IgD-negative memory B cell (primary cell): ENCODE measurements at regions not wholly inside any gene's neighbourhood (a gene's known extent, or its start where the extent isn't known, plus 50 kb on each side); places are given as distances from the start of the nearest gene placed in this dataset.

Experiments
- H3K27ac Mint-ChIP-seq, 3 donors: one replicate each; pipeline ENCODE4 v1.8.0; 2020 to 2022; ENCODE audit warnings: mild to moderate bottlenecking in 3 of 3, mixed read lengths in 3 of 3, moderate library complexity in 1 of 3
- H3K27me3 Mint-ChIP-seq: one replicate; pipeline ENCODE4 v1.8.0; 2021; ENCODE audit warnings: mixed read lengths
- H3K36me3 Mint-ChIP-seq: one replicate; pipeline ENCODE4 v1.8.0; 2020; ENCODE audit warnings: mild to moderate bottlenecking, mixed read lengths
- H3K4me1 Mint-ChIP-seq, 3 donors: one replicate each; pipeline ENCODE4 v1.8.0; 2020 to 2022; ENCODE audit warnings: mixed read lengths in 3 of 3, mild to moderate bottlenecking in 1 of 3
- H3K4me3 Mint-ChIP-seq, 4 donors: one replicate each; pipeline ENCODE4 v1.8.0; 2020 to 2022; ENCODE audit warnings: mild to moderate bottlenecking in 4 of 4, mixed read lengths in 4 of 4, moderate library complexity in 3 of 4
- H3K9me3 Mint-ChIP-seq, 3 donors: one replicate each; pipeline ENCODE4 v1.8.0; 2020 to 2021; ENCODE audit warnings: mixed read lengths in 3 of 3, mild to moderate bottlenecking in 1 of 3

GRCh38 chr14:89017417-89017816 is 193.0 kb downstream of the TTC8 start:
- Mint-ChIP-seq H3K36me3 (peaks cover 2% of the 10 kb centered on the region), H3K4me3 (no peak overlapping the region), H3K27me3 (peaks cover 8% of the 10 kb centered on the region), H3K4me1 (peaks cover 0 to 2% (median 0%) of the 10 kb centered on the region in 3 donors), H3K9me3 (no peaks in the 10 kb centered on the region), H3K27ac (no peak overlapping the region)

- Mint-ChIP-seq H3K9me3 (no peaks in the 10 kb centered on the region), H3K4me1 (no peaks in the 10 kb centered on the region), H3K36me3 (no peaks in the 10 kb centered on the region), H3K4me3 (no peak overlapping the region), H3K27me3 (peaks cover 18% of the 10 kb centered on the region), H3K27ac (no peak overlapping the region)
Observed at GRCh38 chr14:89022274-89022673, 197.8 kb downstream of the TTC8 start.

GRCh38 chr14:89024691-89025090 is 200.2 kb downstream of the TTC8 start:
- H3K27ac Mint-ChIP-seq = no peak overlapping the region
- no peak overlapping the region for H3K4me3 Mint-ChIP-seq
- H3K4me1 Mint-ChIP-seq = no peaks in the 10 kb centered on the region
- H3K36me3 Mint-ChIP-seq = no peaks in the 10 kb centered on the region
- peaks cover 30% of the 10 kb centered on the region for H3K27me3 Mint-ChIP-seq
- peaks cover 0 to 3% (median 0%) of the 10 kb centered on the region in 3 donors for H3K9me3 Mint-ChIP-seq

GRCh38 chr14:89025561-89026236 is 201.2 kb downstream of the TTC8 start:
- Mint-ChIP-seq H3K36me3 (no peaks in the 10 kb centered on the region), H3K9me3 (peaks cover 0 to 3% (median 0%) of the 10 kb centered on the region in 3 donors), H3K4me3 (peak overlapping the region in 1 of 4 donors; percentile 7), H3K4me1 (no peaks in the 10 kb centered on the region), H3K27ac (no peak overlapping the region), H3K27me3 (peaks cover 37% of the 10 kb centered on the region)

GRCh38 chr14:89027097-89027740 is 202.8 kb downstream of the TTC8 start:
- Mint-ChIP-seq H3K4me3 (peak overlapping the region; percentile 11 to 87 (median 70)), H3K4me1 (no peaks in the 10 kb centered on the region), H3K27ac (no peak overlapping the region), H3K9me3 (peaks cover 0 to 4% (median 0%) of the 10 kb centered on the region in 3 donors), H3K36me3 (no peaks in the 10 kb centered on the region), H3K27me3 (peaks cover 32% of the 10 kb centered on the region)

- Mint-ChIP-seq H3K9me3 (peaks cover 0 to 4% (median 0%) of the 10 kb centered on the region in 3 donors), H3K27ac (no peak overlapping the region), H3K36me3 (no peaks in the 10 kb centered on the region), H3K27me3 (peaks cover 26% of the 10 kb centered on the region), H3K4me1 (peaks cover 0 to 2% (median 0%) of the 10 kb centered on the region in 3 donors), H3K4me3 (peak overlapping the region in 2 of 4 donors; percentile 42 to 63)
Observed at GRCh38 chr14:89028462-89029134, 204.1 kb downstream of the TTC8 start.

DNA sequence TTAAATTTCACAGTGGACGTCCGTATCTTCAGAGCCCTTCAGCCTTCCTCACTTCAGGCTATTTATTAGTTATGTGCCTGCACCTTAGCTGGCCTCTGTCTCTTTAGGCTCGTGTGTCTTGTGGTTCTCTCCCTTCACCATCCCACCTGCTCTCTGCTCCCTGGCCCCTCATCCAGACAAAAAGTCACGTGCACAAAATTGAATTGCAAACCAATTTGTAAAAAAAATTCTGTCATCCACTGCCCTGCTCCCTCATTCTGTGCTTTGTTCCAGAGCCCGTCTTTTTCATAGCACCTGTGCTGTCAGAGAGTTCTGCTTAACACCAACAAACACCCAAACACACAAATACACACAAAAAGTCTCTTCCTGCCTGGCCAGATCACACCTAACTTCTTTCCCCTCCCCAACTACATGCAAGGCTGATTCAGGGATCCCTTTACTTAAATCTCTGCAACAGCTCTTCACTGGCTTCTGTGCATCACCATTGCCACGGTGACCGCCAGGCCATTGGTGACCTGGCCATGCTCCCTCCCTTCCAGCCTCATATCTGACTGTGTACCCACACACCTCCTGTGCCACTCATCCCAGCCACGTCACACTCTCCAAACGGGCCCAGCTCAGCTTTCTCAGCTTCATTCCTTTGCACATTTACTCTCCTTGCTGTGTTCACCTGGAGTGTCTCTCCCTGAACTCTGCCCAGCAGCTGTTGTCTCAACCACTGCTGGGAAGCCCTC is 205.7 kb downstream of the TTC8 start:
- Mint-ChIP-seq H3K4me3 (no peak overlapping the region), H3K27me3 (peaks cover 26% of the 10 kb centered on the region), H3K27ac (no peak overlapping the region), H3K4me1 (peaks cover 0 to 2% (median 0%) of the 10 kb centered on the region in 3 donors), H3K36me3 (no peaks in the 10 kb centered on the region), H3K9me3 (peaks cover 0 to 4% (median 0%) of the 10 kb centered on the region in 3 donors)

DNA sequence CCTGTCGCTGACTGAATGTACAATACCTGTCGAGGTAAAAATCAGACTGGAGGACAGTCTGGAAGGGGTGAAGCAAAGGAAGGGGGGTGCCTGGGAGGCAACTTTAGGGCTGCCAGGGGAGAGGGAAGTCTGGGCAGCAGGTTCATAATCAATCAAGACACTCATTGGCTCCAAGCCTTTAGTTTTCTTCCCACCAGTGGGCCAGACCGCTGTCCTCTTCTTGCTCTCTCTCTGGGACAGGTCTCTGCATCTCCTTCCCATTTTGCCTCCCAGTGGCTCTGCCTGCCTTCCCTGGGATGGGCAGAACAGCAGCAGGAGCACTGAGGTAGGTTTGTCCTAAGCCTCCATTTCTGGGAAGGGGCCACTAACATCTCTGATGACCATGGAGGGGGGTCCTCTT is 206.5 kb downstream of the TTC8 start:
- no peak overlapping the region for H3K27ac Mint-ChIP-seq
- H3K9me3 Mint-ChIP-seq = peaks cover 0 to 4% (median 0%) of the 10 kb centered on the region in 3 donors
- H3K4me1 Mint-ChIP-seq = peaks cover 0 to 2% (median 0%) of the 10 kb centered on the region in 3 donors
- peaks cover 26% of the 10 kb centered on the region for H3K27me3 Mint-ChIP-seq
- H3K4me3 Mint-ChIP-seq = no peak overlapping the region
- H3K36me3 Mint-ChIP-seq = no peaks in the 10 kb centered on the region

DNA sequence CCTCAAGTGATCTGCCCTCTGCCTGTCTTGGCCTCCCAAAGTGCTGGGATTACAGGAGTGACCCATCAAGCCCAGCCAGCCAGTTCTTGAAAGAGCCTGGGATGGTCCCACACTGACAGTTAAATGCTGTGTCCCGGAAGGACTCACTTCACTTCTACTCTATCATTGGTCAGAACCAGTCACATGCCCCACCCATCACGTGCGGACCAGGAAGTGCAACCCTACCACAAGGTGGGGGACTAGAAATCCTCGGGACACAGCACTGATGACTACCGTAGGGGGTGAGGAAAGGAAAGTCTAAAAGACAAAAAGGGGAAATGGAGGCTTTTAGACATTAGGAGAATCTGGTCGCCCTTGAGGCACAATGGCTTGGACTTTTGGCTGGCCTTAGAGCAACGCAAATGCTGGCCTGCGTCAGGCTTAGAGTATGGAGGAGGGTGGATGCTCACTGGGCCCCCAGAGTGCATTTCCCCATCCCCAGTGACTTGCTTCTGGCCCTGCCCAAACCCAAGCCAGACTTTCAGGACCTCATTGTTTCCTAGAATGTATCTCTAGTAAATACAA is 207.7 kb downstream of the TTC8 start:
- Mint-ChIP-seq H3K9me3 (peaks cover 0 to 4% (median 1%) of the 10 kb centered on the region in 3 donors), H3K4me1 (peaks cover 0 to 2% (median 0%) of the 10 kb centered on the region in 3 donors), H3K27ac (no peak overlapping the region), H3K36me3 (no peaks in the 10 kb centered on the region), H3K4me3 (no peak overlapping the region), H3K27me3 (peaks cover 25% of the 10 kb centered on the region)

DNA sequence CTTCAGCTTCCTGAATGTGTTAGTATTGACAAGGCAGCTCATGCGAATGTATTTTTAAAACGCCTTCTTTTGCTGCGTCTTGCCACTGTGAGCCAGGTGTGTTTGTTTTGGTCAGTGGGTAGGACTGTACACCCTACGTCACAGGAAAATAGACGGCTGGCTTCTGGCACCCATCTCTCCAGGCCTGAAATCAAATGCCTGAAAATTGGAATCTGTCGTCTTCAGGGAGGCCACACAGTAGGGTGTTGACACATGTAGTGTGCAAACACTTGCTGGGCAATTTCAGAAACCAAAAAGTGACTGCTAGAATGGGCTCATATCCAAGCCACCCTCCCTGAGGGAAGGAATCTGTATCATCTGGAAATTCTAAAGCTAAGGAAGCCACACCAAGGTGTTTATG is 209.3 kb downstream of the TTC8 start:
- no peaks in the 10 kb centered on the region for H3K36me3 Mint-ChIP-seq
- H3K27ac Mint-ChIP-seq = peak overlapping the region in 1 of 3 donors; percentile 17
- H3K4me3 Mint-ChIP-seq = no peak overlapping the region
- peaks cover 0 to 2% (median 1%) of the 10 kb centered on the region in 3 donors for H3K9me3 Mint-ChIP-seq
- peaks cover 21% of the 10 kb centered on the region for H3K27me3 Mint-ChIP-seq
- peaks cover 0 to 2% (median 0%) of the 10 kb centered on the region in 3 donors for H3K4me1 Mint-ChIP-seq

DNA sequence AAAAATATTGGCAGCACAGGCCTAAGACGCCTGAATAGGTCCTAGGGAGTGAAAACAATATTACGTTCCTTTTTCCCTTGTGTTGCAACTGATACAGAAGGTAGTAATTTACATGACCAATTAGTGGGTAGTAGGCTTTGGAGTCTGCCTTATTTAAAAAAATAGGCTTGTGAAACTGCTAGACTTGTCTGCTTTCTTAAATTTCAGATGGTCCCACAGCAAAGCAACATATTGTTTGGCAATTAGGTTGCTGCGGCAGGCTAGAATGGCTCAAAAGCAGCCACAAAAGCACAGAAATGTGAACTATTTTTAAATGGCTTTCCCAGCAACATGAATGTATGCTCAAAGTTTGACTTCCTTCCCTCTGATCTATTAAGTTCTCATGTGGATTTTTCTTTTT is 211.9 kb downstream of the TTC8 start:
- H3K36me3 Mint-ChIP-seq = no peaks in the 10 kb centered on the region
- H3K9me3 Mint-ChIP-seq = peaks cover 0 to 1% (median 0%) of the 10 kb centered on the region in 3 donors
- peaks cover 28% of the 10 kb centered on the region for H3K27me3 Mint-ChIP-seq

DNA sequence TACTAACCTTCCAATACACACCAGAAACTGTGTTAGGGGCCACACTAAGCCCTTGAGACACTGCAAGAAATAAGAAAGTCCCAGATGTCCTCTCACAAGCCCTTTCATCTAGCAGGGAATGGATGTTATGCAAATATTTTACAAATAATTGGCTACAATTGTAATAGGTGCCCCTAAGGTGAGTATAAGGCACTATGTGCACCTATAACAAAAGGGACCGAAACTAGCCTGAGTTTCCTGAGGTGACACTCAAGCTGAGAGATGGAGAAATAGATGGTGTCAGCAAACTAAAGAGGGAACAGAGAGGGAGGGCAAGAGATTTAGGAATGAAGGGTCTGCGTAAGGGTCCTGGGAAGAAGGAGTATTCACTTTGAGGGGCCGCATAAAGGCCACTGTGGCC is 212.6 kb downstream of the TTC8 start:
- H3K4me1 Mint-ChIP-seq = peaks cover 4 to 7% (median 5%) of the 10 kb centered on the region in 3 donors
- peaks cover 28% of the 10 kb centered on the region for H3K27me3 Mint-ChIP-seq
- H3K4me3 Mint-ChIP-seq = no peak overlapping the region
- H3K9me3 Mint-ChIP-seq = peaks cover 0 to 1% (median 0%) of the 10 kb centered on the region in 3 donors
- peaks cover 1% of the 10 kb centered on the region for H3K36me3 Mint-ChIP-seq
- H3K27ac Mint-ChIP-seq = no peak overlapping the region

More for the DNA sequence above, 211.9 kb downstream of the TTC8 start:
- H3K4me3 Mint-ChIP-seq = no peak overlapping the region
- H3K4me1 Mint-ChIP-seq = peaks cover 4 to 7% (median 5%) of the 10 kb centered on the region in 3 donors
- H3K27ac Mint-ChIP-seq = no peak overlapping the region

DNA sequence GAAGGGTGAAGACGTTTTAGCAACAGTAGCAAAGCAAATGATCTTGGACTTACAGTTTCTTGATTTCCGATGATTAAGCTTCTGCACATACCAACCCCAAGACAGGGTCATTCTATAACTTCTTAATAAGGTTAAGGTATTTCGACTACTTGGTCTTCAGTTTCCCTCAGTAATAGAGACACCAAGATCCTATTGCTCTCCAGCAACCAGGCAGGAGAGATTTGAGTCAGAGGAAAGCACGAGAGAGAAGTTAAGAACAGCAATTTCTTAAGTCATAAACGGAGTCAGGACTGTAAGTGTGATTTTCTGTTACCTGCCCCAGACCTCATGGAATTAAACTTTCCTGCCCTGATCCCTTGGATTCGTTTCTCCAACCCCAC is 215.6 kb downstream of the TTC8 start:
- Mint-ChIP-seq H3K36me3 (peaks cover 1% of the 10 kb centered on the region), H3K9me3 (peaks cover 3 to 5% (median 4%) of the 10 kb centered on the region in 3 donors), H3K27ac (no peak overlapping the region), H3K27me3 (peaks cover 33% of the 10 kb centered on the region), H3K4me1 (peaks cover 3 to 7% (median 4%) of the 10 kb centered on the region in 3 donors), H3K4me3 (peak overlapping the region in 2 of 4 donors; percentile 70 to 84)

DNA sequence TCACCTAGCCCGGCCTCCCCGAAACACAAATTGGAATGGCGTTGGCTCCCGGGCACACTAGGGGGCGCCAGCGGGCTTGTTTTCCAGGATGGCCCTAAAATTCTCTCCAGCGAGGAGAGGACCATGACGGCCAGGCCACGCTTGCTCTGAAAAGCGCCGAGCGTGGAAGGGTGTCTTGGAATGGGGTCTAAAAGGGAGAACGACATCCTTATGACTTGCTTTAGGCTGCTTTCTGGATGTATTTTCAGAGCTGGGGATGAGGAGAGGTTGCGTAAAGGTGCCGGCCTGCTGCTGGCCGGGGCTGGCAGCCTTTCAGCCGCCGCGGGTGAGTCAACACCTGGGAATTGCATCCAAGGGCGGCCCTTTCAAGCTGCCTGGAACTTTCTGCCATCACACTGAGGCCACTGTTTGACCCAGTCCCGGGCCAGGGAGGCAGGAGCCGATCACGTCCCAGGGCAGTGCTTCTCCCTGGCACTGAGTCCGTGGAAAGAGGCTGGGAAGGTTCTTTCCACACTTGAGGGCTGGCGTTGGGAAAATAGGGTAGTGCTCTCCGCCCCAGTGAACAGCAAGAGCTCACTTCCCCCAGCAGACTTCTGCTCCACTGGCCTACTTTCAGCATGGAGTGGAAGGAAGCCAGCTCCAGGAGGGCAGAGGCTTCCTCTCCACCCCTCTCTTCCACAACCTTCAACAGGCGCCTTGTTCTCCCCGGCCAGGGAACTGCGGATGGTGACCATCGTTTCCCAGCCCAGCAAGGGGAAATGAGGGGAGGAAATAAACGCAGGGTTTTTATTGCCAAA is 216.2 kb downstream of the TTC8 start:
- H3K9me3 Mint-ChIP-seq = peaks cover 3 to 5% (median 4%) of the 10 kb centered on the region in 3 donors
- peaks cover 1% of the 10 kb centered on the region for H3K36me3 Mint-ChIP-seq
- H3K4me3 Mint-ChIP-seq = peak overlapping the region; percentile 30 to 84 (median 68)
- no peak overlapping the region for H3K27ac Mint-ChIP-seq
- H3K27me3 Mint-ChIP-seq = peaks cover 29% of the 10 kb centered on the region
- H3K4me1 Mint-ChIP-seq = peaks cover 3 to 7% (median 4%) of the 10 kb centered on the region in 3 donors
